Large intestine (tissue), 3 donors: ENCODE measurements at regions not wholly inside any gene's neighbourhood (a gene's known extent, or its start where the extent isn't known, plus 50 kb on each side); places are given as distances from the start of the nearest gene placed in this dataset.

Experiments
- DNase-seq, 2 donors: peaks; one replicate each; pipeline versions ENCODE4 v3.0.0 to v3.0.0-alpha.2; 2013
- H3K27ac ChIP-seq: one replicate; pipeline ENCODE4 v1.5.1; 2013; ENCODE audit warnings: low read length
- H3K27me3 ChIP-seq: 2 replicates; pipeline ENCODE4 v1.6.1; 2013; ENCODE audit warnings: low read length; ENCODE audit not compliant: control insufficient read depth, insufficient read depth
- H3K36me3 ChIP-seq: 2 replicates; pipeline ENCODE4 v1.6.1; 2013; ENCODE audit warnings: low read length; ENCODE audit not compliant: control insufficient read depth, insufficient read depth
- H3K4me1 ChIP-seq: one replicate; pipeline ENCODE4 v1.6.1; 2013; ENCODE audit warnings: low read length; ENCODE audit not compliant: control insufficient read depth, insufficient read depth
- H3K4me3 ChIP-seq: one replicate; pipeline ENCODE4 v1.5.1; 2013; ENCODE audit warnings: low read length
- H3K9me3 ChIP-seq: one replicate; pipeline ENCODE4 v1.6.1; 2013; ENCODE audit warnings: mild to moderate bottlenecking, low read depth, low read length, moderate library complexity; ENCODE audit not compliant: control insufficient read depth
- WGBS: methylation state at CpG from one replicate; pipeline ENCODE4 v1.1.5; 2013; ENCODE audit warnings: low lambda C conversion rate; ENCODE audit not compliant: insufficient coverage; 5-methylcytosine and 5-hydroxymethylcytosine counted together

- WGBS, result 100% methylated on average over 2 of the region's 4 CpGs
- Histone ChIP-seq H3K36me3 (no peaks in the 10 kb centered on the region), H3K4me3 (no peak overlapping the region), H3K27me3 (peaks cover 32% of the 10 kb centered on the region), H3K9me3 (no peaks in the 10 kb centered on the region), H3K27ac (no peak overlapping the region), H3K4me1 (no peaks in the 10 kb centered on the region)
- DNase-seq, result no peak
Observed at GRCh38 chr2:176468457-176469113, 199.3 kb downstream of the MTX2 start.

GRCh38 chr2:176470713-176471112 lies 201.5 kb downstream of the MTX2 start:
- Histone ChIP-seq H3K36me3 (no peaks in the 10 kb centered on the region), H3K27ac (no peak overlapping the region)
- WGBS, result no CpG with 5 or more reads among the region's 4 CpGs

GRCh38 chr2:176471949-176472348 lies 202.7 kb downstream of the MTX2 start:
- Histone ChIP-seq H3K27ac (no peak overlapping the region), H3K4me3 (no peak overlapping the region), H3K9me3 (no peaks in the 10 kb centered on the region), H3K36me3 (no peaks in the 10 kb centered on the region), H3K4me1 (no peaks in the 10 kb centered on the region), H3K27me3 (peaks cover 18% of the 10 kb centered on the region)
- WGBS, result no CpG with 5 or more reads among the region's 2 CpGs
- DNase-seq, result no peak

More at GRCh38 chr2:176470713-176471112, 201.5 kb downstream of the MTX2 start:
- H3K4me1 ChIP-seq, result no peaks in the 10 kb centered on the region
- no peaks in the 10 kb centered on the region for H3K9me3 ChIP-seq
- DNase-seq, result no peak
- H3K27me3 ChIP-seq, result peaks cover 28% of the 10 kb centered on the region
- no peak overlapping the region for H3K4me3 ChIP-seq

- Histone ChIP-seq H3K27ac (no peak overlapping the region), H3K9me3 (no peaks in the 10 kb centered on the region), H3K4me3 (no peak overlapping the region), H3K27me3 (peaks cover 15% of the 10 kb centered on the region), H3K36me3 (no peaks in the 10 kb centered on the region), H3K4me1 (no peaks in the 10 kb centered on the region)
- WGBS, result no CpG with 5 or more reads among the region's 4 CpGs
- DNase-seq, result no peak
Observed at GRCh38 chr2:176473177-176473576, 203.9 kb downstream of the MTX2 start.

- peaks cover 8% of the 10 kb centered on the region for H3K27me3 ChIP-seq
- H3K4me1 ChIP-seq, result no peaks in the 10 kb centered on the region
- no peak for DNase-seq
- H3K9me3 ChIP-seq, result no peaks in the 10 kb centered on the region
- H3K4me3 ChIP-seq, result no peak overlapping the region
- H3K36me3 ChIP-seq, result no peaks in the 10 kb centered on the region
- 100% methylated on average over 1 of the region's 6 CpGs for WGBS
- no peak overlapping the region for H3K27ac ChIP-seq
Observed at GRCh38 chr2:176473851-176474250, 204.6 kb downstream of the MTX2 start.

- DNase-seq, result no peak
- no peaks in the 10 kb centered on the region for H3K36me3 ChIP-seq
- no peak overlapping the region for H3K27ac ChIP-seq
- peaks cover 3% of the 10 kb centered on the region for H3K27me3 ChIP-seq
- no CpG with 5 or more reads among the region's 1 CpG for WGBS
- H3K4me3 ChIP-seq, result no peak overlapping the region
- no peaks in the 10 kb centered on the region for H3K9me3 ChIP-seq
- H3K4me1 ChIP-seq, result no peaks in the 10 kb centered on the region
Observed at GRCh38 chr2:176477336-176477735, 208.1 kb downstream of the MTX2 start.

- H3K36me3 ChIP-seq, result no peaks in the 10 kb centered on the region
- no peak overlapping the region for H3K4me3 ChIP-seq
- no CpG with 5 or more reads among the region's 1 CpG for WGBS
- no peaks in the 10 kb centered on the region for H3K9me3 ChIP-seq
- H3K27me3 ChIP-seq, result no peaks in the 10 kb centered on the region
- no peak overlapping the region for H3K27ac ChIP-seq
- no peak for DNase-seq
- H3K4me1 ChIP-seq, result no peaks in the 10 kb centered on the region
Observed at GRCh38 chr2:176479961-176480360, 210.7 kb downstream of the MTX2 start.

GRCh38 chr2:176482107-176482506 lies 212.9 kb downstream of the MTX2 start:
- WGBS, result no CpG with 5 or more reads among the region's 3 CpGs
- Histone ChIP-seq H3K9me3 (no peaks in the 10 kb centered on the region), H3K27me3 (no peaks in the 10 kb centered on the region), H3K4me1 (no peaks in the 10 kb centered on the region), H3K4me3 (no peak overlapping the region), H3K36me3 (no peaks in the 10 kb centered on the region), H3K27ac (no peak overlapping the region)
- DNase-seq, result no peak

- peaks cover 3% of the 10 kb centered on the region for H3K27me3 ChIP-seq
- H3K4me3 ChIP-seq, result no peak overlapping the region
- H3K4me1 ChIP-seq, result no peaks in the 10 kb centered on the region
- 53% methylated on average over 4 of the region's 7 CpGs for WGBS
- no peak overlapping the region for H3K27ac ChIP-seq
- H3K9me3 ChIP-seq, result no peaks in the 10 kb centered on the region
- H3K36me3 ChIP-seq, result no peaks in the 10 kb centered on the region
- DNase-seq, result no peak
Observed at GRCh38 chr2:176483476-176483875, 214.2 kb downstream of the MTX2 start.

- no peak overlapping the region for H3K4me3 ChIP-seq
- H3K36me3 ChIP-seq, result no peaks in the 10 kb centered on the region
- no peak overlapping the region for H3K27ac ChIP-seq
- no peaks in the 10 kb centered on the region for H3K9me3 ChIP-seq
- H3K27me3 ChIP-seq, result peaks cover 3% of the 10 kb centered on the region
- H3K4me1 ChIP-seq, result no peaks in the 10 kb centered on the region
- 93% methylated on average over 3 of the region's 10 CpGs for WGBS
- no peak for DNase-seq
Observed at GRCh38 chr2:176483901-176484568, 214.8 kb downstream of the MTX2 start.

- DNase-seq, result no peak
- WGBS, result no CpG with 5 or more reads among the region's 3 CpGs
- H3K27ac ChIP-seq, result no peak overlapping the region
- no peaks in the 10 kb centered on the region for H3K36me3 ChIP-seq
- H3K4me1 ChIP-seq, result no peaks in the 10 kb centered on the region
- H3K4me3 ChIP-seq, result no peak overlapping the region
- peaks cover 9% of the 10 kb centered on the region for H3K27me3 ChIP-seq
- H3K9me3 ChIP-seq, result no peaks in the 10 kb centered on the region
Observed at GRCh38 chr2:176484838-176485237, 215.6 kb downstream of the MTX2 start.
